GM23338 (cell line): ENCODE measurements at regions not wholly inside any gene's neighbourhood (a gene's known extent, or its start where the extent isn't known, plus 50 kb on each side); places are given as distances from the start of the nearest gene placed in this dataset.

Source experiments
- ATAC-seq: fragments of 200-7000 bp; cut with Tn5 transposase; 3 replicates; pipeline ENCODE4 v1.9.1; 2020
- DNase-seq: peaks from one replicate; pipeline ENCODE4 v3.0.0-alpha.2; 2015; ENCODE audit warnings: low spot score
- H2AFZ ChIP-seq: fragments of 200-600 bp; sonication (generic); 2 replicates; pipeline ENCODE4 v1.8.0; 2016; ENCODE audit warnings: antibody characterized with exemption, mild to moderate bottlenecking, moderate library complexity
- H3F3A ChIP-seq: fragments of 200-600 bp; sonication (generic); replicated peaks from 2 replicates; pipeline ENCODE4 v1.8.0; 2017; ENCODE audit warnings: antibody characterized with exemption, mixed run types, low read depth
- H3K27ac ChIP-seq: fragments of 200-600 bp; sonication (generic); 2 replicates; pipeline ENCODE4 v1.6.1; 2016; ENCODE audit warnings: low read depth
- H3K27me3 ChIP-seq: fragments of 200-600 bp; sonication (generic); 2 replicates; pipeline ENCODE4 v1.8.0; 2016; ENCODE audit warnings: mild to moderate bottlenecking, mixed run types, moderate library complexity; ENCODE audit not compliant: insufficient read depth
- H3K36me3 ChIP-seq: fragments of 200-600 bp; sonication (generic); 2 replicates; pipeline ENCODE4 v1.8.0; 2016; ENCODE audit warnings: mild to moderate bottlenecking; ENCODE audit not compliant: insufficient read depth
- H3K4me1 ChIP-seq: fragments of 200-600 bp; sonication (generic); 2 replicates; pipeline ENCODE4 v1.8.0; 2016; ENCODE audit warnings: mild to moderate bottlenecking, moderate library complexity; ENCODE audit not compliant: insufficient read depth
- H3K4me2 ChIP-seq: fragments of 200-600 bp; sonication (generic); 2 replicates; pipeline ENCODE4 v1.7.1; 2017; ENCODE audit warnings: mixed run types
- H3K4me3 ChIP-seq: fragments of 200-600 bp; sonication (generic); 2 replicates; pipeline ENCODE4 v1.6.1; 2016; ENCODE audit warnings: mixed run types
- H3K79me2 ChIP-seq: fragments of 200-600 bp; sonication (generic); replicated peaks from 2 replicates; pipeline ENCODE4 v1.8.0; 2017; ENCODE audit warnings: mild to moderate bottlenecking; ENCODE audit not compliant: insufficient read depth
- H3K9me2 ChIP-seq: fragments of 200-600 bp; sonication (generic); 2 replicates; pipeline ENCODE4 v1.8.0; 2017; ENCODE audit not compliant: insufficient read depth
- H4K20me1 ChIP-seq: fragments of 200-600 bp; sonication (generic); replicated peaks from 2 replicates; pipeline ENCODE4 v1.8.0; 2017; ENCODE audit warnings: mild to moderate bottlenecking; ENCODE audit not compliant: insufficient read depth
- H3K27ac Mint-ChIP-seq: 2 replicates; pipeline ENCODE4 v1.8.0; 2020; ENCODE audit warnings: inconsistent platforms, mild to moderate bottlenecking, moderate library complexity, mixed read lengths
- H3K27me3 Mint-ChIP-seq: 3 replicates; pipeline ENCODE4 v1.8.0; 2022; ENCODE audit warnings: low read depth, mild to moderate bottlenecking, moderate library complexity, mixed read lengths, inconsistent platforms; ENCODE audit not compliant: insufficient read depth, poor library complexity
- H3K36me3 Mint-ChIP-seq: 3 replicates; pipeline ENCODE4 v1.8.0; 2021; ENCODE audit warnings: low read depth, mild to moderate bottlenecking, inconsistent platforms, moderate library complexity, mixed read lengths
- H3K4me1 Mint-ChIP-seq: 3 replicates; pipeline ENCODE4 v1.8.0; 2020; ENCODE audit warnings: mild to moderate bottlenecking, inconsistent platforms, mixed read lengths
- H3K4me3 Mint-ChIP-seq: 3 replicates; pipeline ENCODE4 v1.8.0; 2021; ENCODE audit warnings: moderate library complexity, mild to moderate bottlenecking, inconsistent platforms, mixed read lengths
- H3K9me3 Mint-ChIP-seq: 3 replicates; pipeline ENCODE4 v1.8.0; 2020; ENCODE audit warnings: moderate library complexity, mild to moderate bottlenecking, inconsistent platforms, mixed read lengths
- JUNB ChIP-seq: IDR thresholded peaks from one replicate; pipeline ENCODE4 v1.6.1; 2016; ENCODE audit warnings: antibody characterized with exemption; ENCODE audit not compliant: unreplicated experiment
- NANOG ChIP-seq: IDR thresholded peaks from 2 replicates; pipeline ENCODE4 v1.6.1; 2016; ENCODE audit warnings: antibody characterized with exemption, borderline replicate concordance
- ZNF114 ChIP-seq: fragments of 250-450 bp; sonication (Bioruptor Pico); IDR thresholded peaks from 2 replicates; pipeline ENCODE4 v1.5.0; 2020; ENCODE audit warnings: mild to moderate bottlenecking, moderate library complexity
- ZNF331 ChIP-seq: fragments of 250-450 bp; sonication (Bioruptor Pico); IDR thresholded peaks from 2 replicates; pipeline ENCODE4 v1.5.0; 2020; ENCODE audit warnings: low read depth, mild to moderate bottlenecking, moderate library complexity
- TF ChIP-seq, protein P1 (sequence below): fragments of 250-450 bp; sonication (Bioruptor Pico); IDR thresholded peaks from 2 replicates; pipeline ENCODE4 v1.5.0; 2020; ENCODE audit warnings: mild to moderate bottlenecking, moderate library complexity
- TF ChIP-seq, protein P2 (sequence below): IDR thresholded peaks from 2 replicates; pipeline ENCODE4 v1.6.1; 2016; ENCODE audit warnings: antibody characterized with exemption

DNA sequence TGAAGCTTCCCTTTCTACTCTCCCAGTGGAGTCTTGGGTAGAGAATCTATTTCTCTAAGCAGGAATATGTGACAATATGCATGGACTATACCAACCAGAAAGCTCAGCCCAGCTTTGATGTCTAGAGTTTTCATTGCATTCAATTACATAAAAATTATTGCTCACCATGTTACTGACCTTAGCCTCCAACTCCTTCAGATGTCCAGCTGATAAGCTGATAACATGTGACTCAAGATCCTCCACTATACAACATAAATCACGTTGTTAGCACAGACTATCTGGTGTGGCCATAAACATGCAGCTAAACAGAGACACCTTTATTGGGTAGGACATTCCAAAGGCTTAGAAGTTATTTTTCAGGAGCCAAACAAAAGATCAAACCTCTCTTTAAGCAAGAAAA lies 1168.2 kb downstream of the CDH12 start (continued):
- TF ChIP-seq, protein P1, sequence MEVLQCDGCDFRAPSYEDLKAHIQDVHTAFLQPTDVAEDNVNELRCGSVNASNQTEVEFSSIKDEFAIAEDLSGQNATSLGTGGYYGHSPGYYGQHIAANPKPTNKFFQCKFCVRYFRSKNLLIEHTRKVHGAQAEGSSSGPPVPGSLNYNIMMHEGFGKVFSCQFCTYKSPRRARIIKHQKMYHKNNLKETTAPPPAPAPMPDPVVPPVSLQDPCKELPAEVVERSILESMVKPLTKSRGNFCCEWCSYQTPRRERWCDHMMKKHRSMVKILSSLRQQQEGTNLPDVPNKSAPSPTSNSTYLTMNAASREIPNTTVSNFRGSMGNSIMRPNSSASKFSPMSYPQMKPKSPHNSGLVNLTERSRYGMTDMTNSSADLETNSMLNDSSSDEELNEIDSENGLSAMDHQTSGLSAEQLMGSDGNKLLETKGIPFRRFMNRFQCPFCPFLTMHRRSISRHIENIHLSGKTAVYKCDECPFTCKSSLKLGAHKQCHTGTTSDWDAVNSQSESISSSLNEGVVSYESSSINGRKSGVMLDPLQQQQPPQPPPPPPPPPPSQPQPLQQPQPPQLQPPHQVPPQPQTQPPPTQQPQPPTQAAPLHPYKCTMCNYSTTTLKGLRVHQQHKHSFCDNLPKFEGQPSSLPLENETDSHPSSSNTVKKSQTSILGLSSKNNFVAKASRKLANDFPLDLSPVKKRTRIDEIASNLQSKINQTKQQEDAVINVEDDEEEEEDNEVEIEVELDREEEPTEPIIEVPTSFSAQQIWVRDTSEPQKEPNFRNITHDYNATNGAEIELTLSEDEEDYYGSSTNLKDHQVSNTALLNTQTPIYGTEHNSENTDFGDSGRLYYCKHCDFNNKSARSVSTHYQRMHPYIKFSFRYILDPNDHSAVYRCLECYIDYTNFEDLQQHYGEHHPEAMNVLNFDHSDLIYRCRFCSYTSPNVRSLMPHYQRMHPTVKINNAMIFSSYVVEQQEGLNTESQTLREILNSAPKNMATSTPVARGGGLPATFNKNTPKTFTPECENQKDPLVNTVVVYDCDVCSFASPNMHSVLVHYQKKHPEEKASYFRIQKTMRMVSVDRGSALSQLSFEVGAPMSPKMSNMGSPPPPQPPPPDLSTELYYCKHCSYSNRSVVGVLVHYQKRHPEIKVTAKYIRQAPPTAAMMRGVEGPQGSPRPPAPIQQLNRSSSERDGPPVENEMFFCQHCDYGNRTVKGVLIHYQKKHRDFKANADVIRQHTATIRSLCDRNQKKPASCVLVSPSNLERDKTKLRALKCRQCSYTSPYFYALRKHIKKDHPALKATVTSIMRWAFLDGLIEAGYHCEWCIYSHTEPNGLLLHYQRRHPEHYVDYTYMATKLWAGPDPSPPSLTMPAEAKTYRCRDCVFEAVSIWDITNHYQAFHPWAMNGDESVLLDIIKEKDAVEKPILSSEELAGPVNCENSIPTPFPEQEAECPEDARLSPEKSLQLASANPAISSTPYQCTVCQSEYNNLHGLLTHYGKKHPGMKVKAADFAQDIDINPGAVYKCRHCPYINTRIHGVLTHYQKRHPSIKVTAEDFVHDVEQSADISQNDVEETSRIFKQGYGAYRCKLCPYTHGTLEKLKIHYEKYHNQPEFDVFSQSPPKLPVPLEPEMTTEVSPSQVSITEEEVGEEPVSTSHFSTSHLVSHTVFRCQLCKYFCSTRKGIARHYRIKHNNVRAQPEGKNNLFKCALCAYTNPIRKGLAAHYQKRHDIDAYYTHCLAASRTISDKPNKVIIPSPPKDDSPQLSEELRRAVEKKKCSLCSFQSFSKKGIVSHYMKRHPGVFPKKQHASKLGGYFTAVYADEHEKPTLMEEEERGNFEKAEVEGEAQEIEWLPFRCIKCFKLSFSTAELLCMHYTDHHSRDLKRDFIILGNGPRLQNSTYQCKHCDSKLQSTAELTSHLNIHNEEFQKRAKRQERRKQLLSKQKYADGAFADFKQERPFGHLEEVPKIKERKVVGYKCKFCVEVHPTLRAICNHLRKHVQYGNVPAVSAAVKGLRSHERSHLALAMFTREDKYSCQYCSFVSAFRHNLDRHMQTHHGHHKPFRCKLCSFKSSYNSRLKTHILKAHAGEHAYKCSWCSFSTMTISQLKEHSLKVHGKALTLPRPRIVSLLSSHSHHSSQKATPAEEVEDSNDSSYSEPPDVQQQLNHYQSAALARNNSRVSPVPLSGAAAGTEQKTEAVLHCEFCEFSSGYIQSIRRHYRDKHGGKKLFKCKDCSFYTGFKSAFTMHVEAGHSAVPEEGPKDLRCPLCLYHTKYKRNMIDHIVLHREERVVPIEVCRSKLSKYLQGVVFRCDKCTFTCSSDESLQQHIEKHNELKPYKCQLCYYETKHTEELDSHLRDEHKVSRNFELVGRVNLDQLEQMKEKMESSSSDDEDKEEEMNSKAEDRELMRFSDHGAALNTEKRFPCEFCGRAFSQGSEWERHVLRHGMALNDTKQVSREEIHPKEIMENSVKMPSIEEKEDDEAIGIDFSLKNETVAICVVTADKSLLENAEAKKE (CRISPR knock-in tag): no peak

DNA sequence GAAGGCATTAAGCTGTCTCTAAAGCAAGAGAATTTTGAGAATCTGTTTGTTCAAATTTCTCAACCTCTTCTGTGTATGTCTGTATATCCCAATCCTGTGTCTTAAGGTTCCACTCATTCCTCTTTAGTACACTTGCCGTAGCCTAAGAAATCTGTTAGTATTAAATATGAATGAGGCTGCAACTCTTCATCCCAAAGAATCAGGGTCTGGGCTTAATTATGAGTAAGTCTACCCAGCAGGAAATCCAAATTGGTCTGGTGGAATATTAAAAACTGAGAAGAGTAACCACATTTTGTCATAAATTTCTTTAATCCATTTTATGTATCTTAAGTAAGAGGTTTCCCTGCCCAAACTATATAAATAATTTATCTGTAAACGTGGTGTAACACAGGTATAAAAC lies 1171.2 kb downstream of the CDH12 start:
- Histone ChIP-seq H4K20me1 (no peaks in the 10 kb centered on the region), H2AFZ (no peak overlapping the region), H3K9me2 (peaks cover 6% of the 10 kb centered on the region; the same call in 1 of the 2 replicates), H3K4me3 (no peak overlapping the region), H3K36me3 (no peaks in the 10 kb centered on the region), H3K4me1 (no peaks in the 10 kb centered on the region), H3K27ac (no peak overlapping the region), H3K27me3 (no peaks in the 10 kb centered on the region), H3F3A (no peaks in the 10 kb centered on the region), H3K79me2 (no peaks in the 10 kb centered on the region), H3K4me2 (no peak overlapping the region)
- H3K36me3 Mint-ChIP-seq: no peaks in the 10 kb centered on the region
- no peaks in the 10 kb centered on the region for H3K27me3 Mint-ChIP-seq
- no peak overlapping the region for H3K4me3 Mint-ChIP-seq
- DNase-seq (no peak), ATAC-seq (no peak)
- H3K27ac Mint-ChIP-seq: no peak overlapping the region
- H3K4me1 Mint-ChIP-seq: peaks cover 3% of the 10 kb centered on the region; the same call in 1 of the 3 replicates
- no peaks in the 10 kb centered on the region for H3K9me3 Mint-ChIP-seq
- TF ChIP-seq ZNF114 (CRISPR knock-in tag): no peak
- TF ChIP-seq, protein P2, sequence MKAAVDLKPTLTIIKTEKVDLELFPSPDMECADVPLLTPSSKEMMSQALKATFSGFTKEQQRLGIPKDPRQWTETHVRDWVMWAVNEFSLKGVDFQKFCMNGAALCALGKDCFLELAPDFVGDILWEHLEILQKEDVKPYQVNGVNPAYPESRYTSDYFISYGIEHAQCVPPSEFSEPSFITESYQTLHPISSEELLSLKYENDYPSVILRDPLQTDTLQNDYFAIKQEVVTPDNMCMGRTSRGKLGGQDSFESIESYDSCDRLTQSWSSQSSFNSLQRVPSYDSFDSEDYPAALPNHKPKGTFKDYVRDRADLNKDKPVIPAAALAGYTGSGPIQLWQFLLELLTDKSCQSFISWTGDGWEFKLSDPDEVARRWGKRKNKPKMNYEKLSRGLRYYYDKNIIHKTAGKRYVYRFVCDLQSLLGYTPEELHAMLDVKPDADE: no peak
- no peak for TF ChIP-seq NANOG
- TF ChIP-seq JUNB: no peak
- TF ChIP-seq ZNF331 (CRISPR knock-in tag): no peak
- TF ChIP-seq, protein P1 (CRISPR knock-in tag): no peak
